GM12878 (cell line): ENCODE measurements at regions not wholly inside any gene's neighbourhood (a gene's known extent, or its start where the extent isn't known, plus 50 kb on each side); places are given as distances from the start of the nearest gene placed in this dataset.

Source experiments
- ATAC-seq: fragments of 200-7000 bp; cut with Tn5 transposase; 3 replicates; pipeline ENCODE4 v1.9.1; 2020; ENCODE audit warnings: mild to moderate bottlenecking, moderate library complexity
- BruUV-seq: library from RNA; stranded (reverse); fragments of 400-500 nt; replicated peaks from 2 replicates; lab custom pipeline; 2021; lab: Mats Ljungman, UMichigan
- CTCF ChIA-PET: fragments of 300-600 bp; sonication (Branson Sonifier 250); formaldehyde crosslinking; extraction: SDS; loops from one replicate; lab custom pipeline; 2021; ENCODE audit warnings: inconsistent platforms; lab: Yijun Ruan, JAX
- POLR2A ChIA-PET: fragments of 350-600 bp; formaldehyde crosslinking; extraction: SDS; loops from one replicate; lab custom pipeline; 2021; ENCODE audit warnings: inconsistent platforms; lab: Charles Lee
- RAD21 ChIA-PET: fragments of 300-600 bp; sonication (Branson Sonifier 250); formaldehyde crosslinking; loops from one replicate; lab custom pipeline; 2023; ENCODE audit warnings: antibody characterized with exemption; ENCODE audit not compliant: unreplicated experiment; lab: Charles Lee
- SMC1A ChIA-PET: fragments of 300-600 bp; sonication (Branson Sonifier 250); formaldehyde crosslinking; loops from one replicate; lab custom pipeline; 2023; ENCODE audit not compliant: unreplicated experiment, uncharacterized antibody; lab: Charles Lee
- DNase-seq: peaks from one replicate; pipeline ENCODE4 v3.0.0-alpha.2; 2011; ENCODE audit warnings: low read depth, low spot score
- FAIRE-seq: peaks from 3 replicates; lab custom pipeline; 2011; peaks lifted over from hg19 to GRCh38; lab: Jason Lieb, UNC
- H2AFZ ChIP-seq: 2 replicates; pipeline ENCODE4 v1.6.0; 2011; ENCODE audit warnings: low read depth, low read length, control low read depth; ENCODE audit not compliant: control insufficient read depth
- H3K27ac ChIP-seq: 2 replicates; pipeline ENCODE4 v1.5.1; 2011; ENCODE audit warnings: control low read depth; ENCODE audit not compliant: control insufficient read depth, insufficient read depth
- H3K27me3 ChIP-seq, 2 experiments: replicated peaks in 1 of 2; 2 replicates each; pipeline versions ENCODE4 v1.6.0 to v1.6.1; 2011; ENCODE audit warnings: low read length in 1 of 2; ENCODE audit not compliant: control insufficient read depth in 2 of 2, insufficient read depth in 2 of 2
- H3K36me3 ChIP-seq, 2 experiments: 2 replicates each; pipeline ENCODE4 v1.5.1; 2011; ENCODE audit warnings: low read length in 1 of 2; ENCODE audit not compliant: control insufficient read depth in 2 of 2, insufficient read depth in 2 of 2
- H3K4me1 ChIP-seq: 2 replicates; pipeline ENCODE4 v1.6.1; 2011; ENCODE audit warnings: mild to moderate bottlenecking, low read length, moderate library complexity, mixed read lengths; ENCODE audit not compliant: control insufficient read depth, insufficient read depth
- H3K4me2 ChIP-seq: 2 replicates; pipeline ENCODE4 v1.6.0; 2011; ENCODE audit warnings: control low read depth; ENCODE audit not compliant: control insufficient read depth, insufficient read depth
- H3K4me3 ChIP-seq: fragments of 200-600 bp; sonication (generic); 2 replicates; pipeline ENCODE4 v1.5.1; 2016
- H3K79me2 ChIP-seq: 2 replicates; pipeline ENCODE4 v1.6.0; 2011; ENCODE audit warnings: low read length; ENCODE audit not compliant: control insufficient read depth, insufficient read depth
- H3K9ac ChIP-seq: 2 replicates; pipeline ENCODE4 v1.8.0; 2011; ENCODE audit warnings: low read length, control low read depth, mixed read lengths; ENCODE audit not compliant: control insufficient read depth, insufficient read depth
- H3K9me3 ChIP-seq: replicated peaks from 3 replicates; pipeline ENCODE4 v1.5.1; 2011; ENCODE audit warnings: mild to moderate bottlenecking, low read length; ENCODE audit not compliant: control insufficient read depth, insufficient read depth
- H4K20me1 ChIP-seq: 2 replicates; pipeline ENCODE4 v1.6.0; 2011; ENCODE audit not compliant: control insufficient read depth, insufficient read depth
- ATF3 ChIP-seq: IDR thresholded peaks from 2 replicates; pipeline ENCODE4 v1.6.1; 2011; ENCODE audit warnings: low read depth, mild to moderate bottlenecking, low read length, moderate library complexity, borderline replicate concordance; ENCODE audit errors: extremely low read depth
- BCLAF1 ChIP-seq: fragments of 450-650 bp; IDR thresholded peaks from 2 replicates; pipeline ENCODE4 v1.6.1; 2017; ENCODE audit warnings: antibody characterized with exemption, mild to moderate bottlenecking, moderate library complexity
- CEBPZ ChIP-seq: fragments of 150-350 bp; IDR thresholded peaks from 2 replicates; pipeline ENCODE4 v1.6.1; 2016; ENCODE audit warnings: low read depth, low read length
- CREM ChIP-seq: IDR thresholded peaks from 2 replicates; pipeline ENCODE4 v1.6.1; 2014; ENCODE audit warnings: antibody characterized with exemption, low read depth
- ELK1 ChIP-seq: IDR thresholded peaks from 2 replicates; pipeline ENCODE4 v1.6.1; 2012; ENCODE audit warnings: low read depth, low read length, improper control_type of control experiment
- EP300 ChIP-seq, 2 experiments: fragments of 150-350 bp in 1 of 2; IDR thresholded peaks; 2 replicates each; pipeline ENCODE4 v1.6.1; 2011 to 2012; ENCODE audit warnings: low read depth in 2 of 2, low read length in 2 of 2, borderline replicate concordance in 1 of 2, improper control_type of control experiment in 1 of 2, inconsistent platforms in 1 of 2; ENCODE audit not compliant: control insufficient read depth in 1 of 2
- ESRRA ChIP-seq: IDR thresholded peaks from 2 replicates; pipeline ENCODE4 v1.6.1; 2012; ENCODE audit warnings: mild to moderate bottlenecking, low read length, improper control_type of control experiment
- EZH2 ChIP-seq: IDR thresholded peaks from 2 replicates; pipeline ENCODE4 v1.6.1; 2012; ENCODE audit warnings: low read depth, mild to moderate bottlenecking, control low read depth, inconsistent platforms, low read length, borderline replicate concordance; ENCODE audit not compliant: control insufficient read depth
- HDGF ChIP-seq: fragments of 450-650 bp; IDR thresholded peaks from 2 replicates; pipeline ENCODE4 v1.6.1; 2016; ENCODE audit warnings: antibody characterized with exemption
- IRF4 ChIP-seq: IDR thresholded peaks from 2 replicates; pipeline ENCODE4 v1.6.1; 2011; ENCODE audit warnings: low read depth, low read length
- JUND ChIP-seq: IDR thresholded peaks from 2 replicates; pipeline ENCODE4 v1.6.1; 2012; ENCODE audit warnings: low read depth, mild to moderate bottlenecking, low read length, improper control_type of control experiment, moderate library complexity
- MTA2 ChIP-seq: fragments of 450-650 bp; IDR thresholded peaks from 2 replicates; pipeline ENCODE4 v1.6.1; 2016; ENCODE audit warnings: low read depth, mild to moderate bottlenecking, moderate library complexity
- NFXL1 ChIP-seq: fragments of 450-650 bp; IDR thresholded peaks from 2 replicates; pipeline ENCODE4 v1.6.1; 2017; ENCODE audit warnings: antibody characterized with exemption, mild to moderate bottlenecking, borderline replicate concordance
- TARDBP ChIP-seq: IDR thresholded peaks from 2 replicates; pipeline ENCODE4 v1.6.1; 2016; ENCODE audit warnings: borderline replicate concordance
- ZBED1 ChIP-seq: IDR thresholded peaks from 2 replicates; pipeline ENCODE4 v1.6.1; 2016; ENCODE audit warnings: borderline replicate concordance
- ZSCAN29 ChIP-seq: fragments of 450-650 bp; IDR thresholded peaks from 2 replicates; pipeline ENCODE4 v1.6.1; 2017; ENCODE audit warnings: mild to moderate bottlenecking, moderate library complexity
- WGBS: methylation state at CpG from one replicate; pipeline ENCODE4 v1.1.6; 2016; ENCODE audit warnings: low lambda C conversion rate; ENCODE audit not compliant: insufficient replicate concordance, insufficient coverage; ENCODE audit errors: missing lambda C conversion rate; 5-methylcytosine and 5-hydroxymethylcytosine counted together
- in situ Hi-C: fragments of 300-500 bp; cut with MboI; formaldehyde crosslinking; loops from 9 replicates; pipeline ENCODE4 v1.14.3; 2018; ENCODE audit warnings: mixed read lengths
- intact Hi-C: fragments of 100-400 bp; cut with micrococcal nuclease; formaldehyde crosslinking; loops from one replicate; pipeline ENCODE4 v1.14.2; 2022; ENCODE audit not compliant: unreplicated experiment
- TF ChIP-seq, protein P1 (sequence below): IDR thresholded peaks from 2 replicates; pipeline ENCODE4 v1.6.1; 2011; ENCODE audit warnings: borderline replicate concordance, low read depth, mild to moderate bottlenecking, moderate library complexity, low read length; ENCODE audit not compliant: insufficient read depth, poor library complexity, severe bottlenecking

GRCh38 chr13:104953588-104953987 is 1581.9 kb downstream of the EFNB2 start:
- H4K20me1 ChIP-seq, result no peaks in the 10 kb centered on the region
- ChIA-PET POLR2A (no interaction called here), CTCF (no interaction called here), RAD21 (no interaction called here), SMC1A (no interaction called here)
- in situ Hi-C loops (no loop called here), intact Hi-C loops (no loop called here)
- H3K79me2 ChIP-seq, result no peaks in the 10 kb centered on the region
- no TSS peak for BruUV-seq
- H3K36me3 ChIP-seq, result no peaks in the 10 kb centered on the region
- no peak for TF ChIP-seq TARDBP
- no peak for TF ChIP-seq IRF4
- TF ChIP-seq ZSCAN29, result no peak
- no peak for TF ChIP-seq ATF3
- TF ChIP-seq BCLAF1, result no peak
- TF ChIP-seq, protein P1, sequence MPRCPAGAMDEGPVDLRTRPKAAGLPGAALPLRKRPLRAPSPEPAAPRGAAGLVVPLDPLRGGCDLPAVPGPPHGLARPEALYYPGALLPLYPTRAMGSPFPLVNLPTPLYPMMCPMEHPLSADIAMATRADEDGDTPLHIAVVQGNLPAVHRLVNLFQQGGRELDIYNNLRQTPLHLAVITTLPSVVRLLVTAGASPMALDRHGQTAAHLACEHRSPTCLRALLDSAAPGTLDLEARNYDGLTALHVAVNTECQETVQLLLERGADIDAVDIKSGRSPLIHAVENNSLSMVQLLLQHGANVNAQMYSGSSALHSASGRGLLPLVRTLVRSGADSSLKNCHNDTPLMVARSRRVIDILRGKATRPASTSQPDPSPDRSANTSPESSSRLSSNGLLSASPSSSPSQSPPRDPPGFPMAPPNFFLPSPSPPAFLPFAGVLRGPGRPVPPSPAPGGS, result no peak
- TF ChIP-seq ELK1, result no peak
- TF ChIP-seq HDGF, result no peak
- no peak for TF ChIP-seq CREM
- TF ChIP-seq MTA2, result no peak
- no peak for TF ChIP-seq EZH2
- no peak for TF ChIP-seq ESRRA
- TF ChIP-seq CEBPZ, result no peak
- no peak for TF ChIP-seq ZBED1
- no peak for TF ChIP-seq EP300 (IDR thresholded peaks at IDR 0.05; ENCODE audit: borderline replicate concordance in 1 of 2, control insufficient read depth in 1 of 2, low read depth in 2 of 2, low read length in 2 of 2)
- no peak for TF ChIP-seq JUND
- TF ChIP-seq NFXL1, result no peak
- no peaks in the 10 kb centered on the region for H3K27me3 ChIP-seq
- H3K4me1 ChIP-seq, result no peaks in the 10 kb centered on the region
- H3K4me3 ChIP-seq, result no peak overlapping the region
- H3K9me3 ChIP-seq, result no peaks in the 10 kb centered on the region; the same call in 1 of the 3 replicates
- no peak overlapping the region for H3K9ac ChIP-seq
- H3K4me2 ChIP-seq, result no peak overlapping the region
- FAIRE-seq (no peak), ATAC-seq (no peak), DNase-seq (no peak)
- peak overlapping the region; percentile 59 for H2AFZ ChIP-seq
- H3K27ac ChIP-seq, result no peak overlapping the region
- 49% methylated on average over 2 of the region's 2 CpGs for WGBS
